EL (cell line): ENCODE measurements at regions not wholly inside any gene's neighbourhood (a gene's known extent, or its start where the extent isn't known, plus 50 kb on each side); places are given as distances from the start of the nearest gene placed in this dataset.
A peak's percentile ranks its signal among the peaks of the same experiment; 100 is the strongest.

Experiments
- DNase-seq: peaks from one replicate; pipeline ENCODE4 v3.0.0-alpha.2; 2016

DNA sequence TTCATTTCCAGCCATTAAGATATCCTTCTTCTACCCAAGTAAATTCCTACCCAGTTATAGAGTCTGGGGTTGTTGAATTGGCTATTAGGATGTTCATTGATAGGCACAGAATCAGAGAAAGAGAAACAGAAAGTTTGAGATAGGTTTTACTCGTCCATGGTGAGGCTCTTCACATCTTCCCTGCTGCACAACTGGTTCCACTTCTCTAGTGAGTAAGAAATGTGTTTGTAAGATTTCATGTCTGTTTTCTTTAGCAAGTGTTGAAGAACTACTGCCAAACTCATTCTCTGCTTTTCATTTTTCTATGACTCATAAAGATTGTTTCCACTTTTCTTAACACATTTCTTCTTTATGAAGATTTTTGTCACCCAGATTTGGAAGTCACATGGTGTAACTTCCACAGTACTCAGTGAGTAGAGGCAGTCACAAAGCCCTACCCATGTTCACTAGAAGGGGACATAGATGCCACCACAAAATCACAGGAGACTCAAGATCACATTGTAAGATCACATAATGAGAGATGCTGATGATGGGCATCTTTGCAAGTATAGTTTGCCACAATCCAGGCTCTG lies 152.3 kb downstream of the SNX7 start:
- no peak for DNase-seq

- no peak for DNase-seq
These were observed 156.3 kb downstream of the SNX7 start for GRCh38 chr1:98817821-98818220.

DNA sequence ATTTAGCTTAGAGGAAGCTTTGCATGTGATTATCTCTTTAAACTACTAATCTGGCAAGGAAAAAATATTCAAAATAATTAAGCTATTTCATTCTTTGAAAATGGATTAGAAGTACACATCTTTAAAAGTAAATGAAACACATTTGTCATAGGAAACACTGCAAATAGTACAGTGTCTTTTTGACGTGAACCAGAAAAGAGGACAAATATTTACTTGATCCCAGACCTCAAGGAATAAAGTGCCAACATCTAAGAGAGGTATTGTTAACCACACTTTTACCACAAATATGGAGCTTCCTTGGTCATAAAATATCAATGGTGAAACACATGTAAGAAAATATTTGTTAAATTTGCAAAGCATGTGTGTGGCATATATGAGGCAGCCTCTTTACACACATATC lies 159.9 kb downstream of the SNX7 start:
- DNase-seq, result no peak

GRCh38 chr1:98824736-98825135 lies 163.2 kb downstream of the SNX7 start:
- no peak for DNase-seq

DNA sequence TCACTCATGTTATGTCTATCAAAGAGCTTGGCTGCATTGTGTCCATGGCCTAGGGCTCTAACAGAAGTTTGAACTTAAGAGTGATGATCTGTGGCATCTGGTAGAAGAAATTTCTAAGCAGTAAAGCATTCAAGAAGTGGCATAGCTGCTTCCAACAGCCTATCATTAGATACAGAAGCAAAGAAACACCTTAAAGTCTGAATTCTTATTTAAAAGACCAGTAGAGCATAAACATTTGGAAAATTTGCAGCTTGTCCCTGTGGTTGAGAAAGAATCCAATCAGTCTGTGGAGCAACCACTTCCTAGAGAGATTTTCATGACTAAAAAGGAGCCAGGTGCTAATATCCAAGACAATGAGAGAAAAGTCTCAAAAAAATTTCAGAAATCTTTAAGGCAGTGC lies 165.5 kb downstream of the SNX7 start:
- DNase-seq, result no peak

GRCh38 chr1:98839840-98840239 lies 164.8 kb downstream of the PLPPR5 start:
- DNase-seq, result peak; percentile 47
